ENCODE measurements at regions not wholly inside any gene's neighbourhood (a gene's known extent, or its start where the extent isn't known, plus 50 kb on each side); places are given as distances from the start of the nearest gene placed in this dataset.

- no peak for DNase-seq
- TF ChIP-seq POLR2AphosphoS5 (IDR thresholded peaks at IDR 0.05): no peak
- TF ChIP-seq, protein P1, sequence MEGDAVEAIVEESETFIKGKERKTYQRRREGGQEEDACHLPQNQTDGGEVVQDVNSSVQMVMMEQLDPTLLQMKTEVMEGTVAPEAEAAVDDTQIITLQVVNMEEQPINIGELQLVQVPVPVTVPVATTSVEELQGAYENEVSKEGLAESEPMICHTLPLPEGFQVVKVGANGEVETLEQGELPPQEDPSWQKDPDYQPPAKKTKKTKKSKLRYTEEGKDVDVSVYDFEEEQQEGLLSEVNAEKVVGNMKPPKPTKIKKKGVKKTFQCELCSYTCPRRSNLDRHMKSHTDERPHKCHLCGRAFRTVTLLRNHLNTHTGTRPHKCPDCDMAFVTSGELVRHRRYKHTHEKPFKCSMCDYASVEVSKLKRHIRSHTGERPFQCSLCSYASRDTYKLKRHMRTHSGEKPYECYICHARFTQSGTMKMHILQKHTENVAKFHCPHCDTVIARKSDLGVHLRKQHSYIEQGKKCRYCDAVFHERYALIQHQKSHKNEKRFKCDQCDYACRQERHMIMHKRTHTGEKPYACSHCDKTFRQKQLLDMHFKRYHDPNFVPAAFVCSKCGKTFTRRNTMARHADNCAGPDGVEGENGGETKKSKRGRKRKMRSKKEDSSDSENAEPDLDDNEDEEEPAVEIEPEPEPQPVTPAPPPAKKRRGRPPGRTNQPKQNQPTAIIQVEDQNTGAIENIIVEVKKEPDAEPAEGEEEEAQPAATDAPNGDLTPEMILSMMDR (IDR thresholded peaks at IDR 0.05 in 8 of 11, conservative IDR thresholded peaks at IDR 0.05 in 3 of 11): no peak
- TF ChIP-seq POLR2A (IDR thresholded peaks at IDR 0.05): no peak
- H3K4me1 ChIP-seq: peaks cover 0 to 4% (median 0%) of the 10 kb centered on the region in 6 donors
- intact Hi-C loops (cut with DNase I; ENCODE audit: low total_unique reads): no loop called here
- no peak overlapping the region for H3K27ac ChIP-seq
- 74 to 92% (median 83%) methylated on average over 7 of the region's 7 CpGs for WGBS, 5 donors
- no peak overlapping the region for H3K4me3 ChIP-seq
- H3K9me3 ChIP-seq: no peaks in the 10 kb centered on the region
- H3K36me3 ChIP-seq: no peaks in the 10 kb centered on the region
- peaks cover 0 to 11% (median 0%) of the 10 kb centered on the region in 7 donors for H3K27me3 ChIP-seq (replicated peaks in 1 of 7)
Observed at GRCh38 chr12:102765736-102766135, 151.3 kb downstream of the PAH start.

DNA sequence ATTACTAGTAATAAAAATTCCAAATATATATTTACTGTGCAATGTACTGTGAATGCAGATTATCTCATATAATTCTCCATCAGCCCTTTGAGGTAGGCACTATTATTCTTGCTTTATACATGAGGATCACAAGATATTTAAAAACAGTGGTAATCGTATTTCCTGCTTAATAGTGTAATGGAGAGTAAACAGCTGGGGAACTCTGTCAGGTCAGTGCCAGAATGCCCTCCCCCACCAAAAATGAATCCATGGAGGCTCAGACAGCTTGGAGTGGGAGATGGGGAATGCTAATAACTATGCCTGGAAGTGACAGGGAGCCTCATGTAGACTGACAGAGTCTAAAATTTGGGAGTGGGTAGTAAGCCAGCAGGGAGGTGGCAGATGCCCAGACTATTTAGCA is 153.6 kb downstream of the PAH start:
- no peaks in the 10 kb centered on the region for H3K9me3 ChIP-seq
- no peaks in the 10 kb centered on the region for H3K36me3 ChIP-seq
- no peak overlapping the region for H3K27ac ChIP-seq
- H3K4me3 ChIP-seq: no peak overlapping the region
- TF ChIP-seq POLR2A (IDR thresholded peaks at IDR 0.05) (no peak), POLR2AphosphoS5 (IDR thresholded peaks at IDR 0.05) (no peak)
- TF ChIP-seq, protein P1 (IDR thresholded peaks at IDR 0.05 in 8 of 11, conservative IDR thresholded peaks at IDR 0.05 in 3 of 11): no peak
- no peaks in the 10 kb centered on the region for H3K4me1 ChIP-seq
- no peaks in the 10 kb centered on the region for H3K27me3 ChIP-seq (replicated peaks in 1 of 7)
- no peak for DNase-seq
- intact Hi-C loops (cut with DNase I; ENCODE audit: low total_unique reads): no loop called here
- WGBS, 5 donors: 74 to 90% (median 78%) methylated on average over 1 of the region's 1 CpG

- Histone ChIP-seq H3K27ac (no peak overlapping the region), H3K9me3 (no peaks in the 10 kb centered on the region), H3K36me3 (no peaks in the 10 kb centered on the region), H3K4me3 (no peak overlapping the region), H3K4me1 (no peaks in the 10 kb centered on the region), H3K27me3 (replicated peaks in 1 of 7) (no peaks in the 10 kb centered on the region)
- intact Hi-C loops (cut with DNase I; ENCODE audit: low total_unique reads): no loop called here
- no peak for DNase-seq
- TF ChIP-seq POLR2A (IDR thresholded peaks at IDR 0.05): no peak
- no peak for TF ChIP-seq POLR2AphosphoS5 (IDR thresholded peaks at IDR 0.05)
- TF ChIP-seq, protein P1 (IDR thresholded peaks at IDR 0.05 in 8 of 11, conservative IDR thresholded peaks at IDR 0.05 in 3 of 11): no peak
- 78 to 93% (median 84%) methylated on average over 4 of the region's 4 CpGs for WGBS, 5 donors
Observed at GRCh38 chr12:102763061-102763460, 154.0 kb downstream of the PAH start.

DNA sequence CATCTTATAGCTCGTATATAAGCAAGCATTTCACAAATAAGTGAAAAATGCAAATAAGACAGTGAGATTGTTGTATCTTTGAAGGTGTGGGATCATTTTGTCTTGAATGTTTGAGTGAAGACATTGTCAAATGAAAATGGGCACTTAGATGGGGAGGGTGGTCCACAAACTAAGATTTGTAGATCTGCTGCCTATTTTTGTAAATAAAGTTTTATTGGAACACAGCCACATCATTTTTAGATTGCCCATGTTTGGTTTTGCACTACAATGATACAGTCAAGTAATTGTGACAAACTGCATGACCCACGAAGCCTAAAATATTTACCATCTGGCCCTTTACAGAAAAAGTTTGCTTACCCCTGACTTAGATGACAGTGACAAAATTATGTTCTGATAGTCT is 156.7 kb downstream of the PAH start:
- intact Hi-C loops (cut with DNase I; ENCODE audit: low total_unique reads): no loop called here
- no peak overlapping the region for H3K4me3 ChIP-seq
- no peak overlapping the region for H3K27ac ChIP-seq
- WGBS, 5 donors: 74 to 86% (median 79%) methylated on average over 2 of the region's 2 CpGs
- no peak for DNase-seq
- no peaks in the 10 kb centered on the region for H3K36me3 ChIP-seq
- H3K4me1 ChIP-seq: no peaks in the 10 kb centered on the region
- H3K9me3 ChIP-seq: no peaks in the 10 kb centered on the region
- TF ChIP-seq POLR2AphosphoS5 (IDR thresholded peaks at IDR 0.05): no peak
- TF ChIP-seq, protein P1 (IDR thresholded peaks at IDR 0.05 in 8 of 11, conservative IDR thresholded peaks at IDR 0.05 in 3 of 11): no peak
- TF ChIP-seq POLR2A (IDR thresholded peaks at IDR 0.05): no peak
- no peaks in the 10 kb centered on the region for H3K27me3 ChIP-seq (replicated peaks in 1 of 7)
